ENCODE measurements at regions not wholly inside any gene's neighbourhood (a gene's known extent, or its start where the extent isn't known, plus 50 kb on each side); places are given as distances from the start of the nearest gene placed in this dataset.

DNA sequence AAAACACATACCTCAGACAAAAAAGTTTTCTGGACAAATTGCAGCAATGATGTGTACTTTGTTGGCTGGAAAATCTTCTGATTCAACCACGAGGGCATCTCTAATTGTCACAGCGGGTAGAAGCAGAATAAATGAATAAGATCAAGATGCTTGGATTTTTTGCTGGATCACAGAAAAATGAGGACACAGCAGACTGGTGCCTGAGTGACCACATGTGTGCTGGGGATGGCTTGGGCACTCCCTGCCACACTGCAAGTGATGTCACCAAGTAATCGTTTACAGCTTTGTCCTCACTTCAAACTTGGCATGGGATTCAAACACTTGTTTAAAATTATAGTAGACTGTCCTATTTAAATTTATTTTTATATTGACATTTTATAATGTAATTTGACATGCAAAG lies 557.0 kb downstream of the SPRY1 start:
- TF ChIP-seq, protein P1, sequence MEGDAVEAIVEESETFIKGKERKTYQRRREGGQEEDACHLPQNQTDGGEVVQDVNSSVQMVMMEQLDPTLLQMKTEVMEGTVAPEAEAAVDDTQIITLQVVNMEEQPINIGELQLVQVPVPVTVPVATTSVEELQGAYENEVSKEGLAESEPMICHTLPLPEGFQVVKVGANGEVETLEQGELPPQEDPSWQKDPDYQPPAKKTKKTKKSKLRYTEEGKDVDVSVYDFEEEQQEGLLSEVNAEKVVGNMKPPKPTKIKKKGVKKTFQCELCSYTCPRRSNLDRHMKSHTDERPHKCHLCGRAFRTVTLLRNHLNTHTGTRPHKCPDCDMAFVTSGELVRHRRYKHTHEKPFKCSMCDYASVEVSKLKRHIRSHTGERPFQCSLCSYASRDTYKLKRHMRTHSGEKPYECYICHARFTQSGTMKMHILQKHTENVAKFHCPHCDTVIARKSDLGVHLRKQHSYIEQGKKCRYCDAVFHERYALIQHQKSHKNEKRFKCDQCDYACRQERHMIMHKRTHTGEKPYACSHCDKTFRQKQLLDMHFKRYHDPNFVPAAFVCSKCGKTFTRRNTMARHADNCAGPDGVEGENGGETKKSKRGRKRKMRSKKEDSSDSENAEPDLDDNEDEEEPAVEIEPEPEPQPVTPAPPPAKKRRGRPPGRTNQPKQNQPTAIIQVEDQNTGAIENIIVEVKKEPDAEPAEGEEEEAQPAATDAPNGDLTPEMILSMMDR (IDR thresholded peaks at IDR 0.05), result no peak
- TF ChIP-seq POLR2A (IDR thresholded peaks at IDR 0.05), result no peak
